ENCODE measurements at regions not wholly inside any gene's neighbourhood (a gene's known extent, or its start where the extent isn't known, plus 50 kb on each side); places are given as distances from the start of the nearest gene placed in this dataset.

GRCh38 chr12:13375583-13376345 is 179.2 kb downstream of the EMP1 start:
- CTCF ChIA-PET, result interaction anchor here (2.9 kb wide), 1 partner anchor 14 kb away, joined by 10 read pairs; no protein-coding TSS in a partner anchor
- DNase-seq (ENCODE audit: extremely low spot score), result no peak
- no peak for TF ChIP-seq LEF1 (IDR thresholded peaks at IDR 0.05; ENCODE audit: borderline replicate concordance)
- TF ChIP-seq PKNOX1 (IDR thresholded peaks at IDR 0.05), result no peak
- POLR2A ChIA-PET, result no interaction called here

GRCh38 chr12:13374793-13375192 is 178.3 kb downstream of the EMP1 start:
- DNase-seq (ENCODE audit: extremely low spot score), result no peak
- CTCF ChIA-PET, result interaction anchor here (2.9 kb wide), 1 partner anchor 13 kb away, joined by 10 read pairs; no protein-coding TSS in a partner anchor
- TF ChIP-seq FOXM1 (IDR thresholded peaks at IDR 0.05; ENCODE audit: borderline replicate concordance) (no peak), HDGF (IDR thresholded peaks at IDR 0.05; ENCODE audit: borderline replicate concordance) (no peak), SP1 (IDR thresholded peaks at IDR 0.05) (no peak), SUZ12 (IDR thresholded peaks at IDR 0.05) (no peak), BHLHE40 (IDR thresholded peaks at IDR 0.05; ENCODE audit: borderline replicate concordance) (no peak), ELF4 (IDR thresholded peaks at IDR 0.05) (no peak), ARNT (IDR thresholded peaks at IDR 0.05) (no peak), L3MBTL2 (conservative IDR thresholded peaks at IDR 0.05) (no peak), NFRKB (IDR thresholded peaks at IDR 0.05) (no peak)
- POLR2A ChIA-PET, result no interaction called here

- POLR2A ChIA-PET, result no interaction called here
- TF ChIP-seq FOXK2 (IDR thresholded peaks at IDR 0.05) (no peak), CTBP1 (IDR thresholded peaks at IDR 0.05; ENCODE audit: borderline replicate concordance) (no peak), ZNF384 (IDR thresholded peaks at IDR 0.05) (no peak), FOXA1 (IDR thresholded peaks at IDR 0.05) (no peak), HDGF (IDR thresholded peaks at IDR 0.05; ENCODE audit: borderline replicate concordance) (no peak), NFRKB (IDR thresholded peaks at IDR 0.05) (no peak), ARNT (IDR thresholded peaks at IDR 0.05) (no peak), SP1 (IDR thresholded peaks at IDR 0.05) (no peak), LEF1 (IDR thresholded peaks at IDR 0.05; ENCODE audit: borderline replicate concordance) (no peak), TARDBP (IDR thresholded peaks at IDR 0.05) (no peak)
- no peak for DNase-seq (ENCODE audit: extremely low spot score)
- CTCF ChIA-PET, result interaction anchor here (2.9 kb wide), 1 partner anchor 12 kb away, joined by 10 read pairs; no protein-coding TSS in a partner anchor
These were observed 177.3 kb downstream of the EMP1 start for GRCh38 chr12:13373803-13374202.

GRCh38 chr12:13373131-13373530 is 176.6 kb downstream of the EMP1 start:
- CTCF ChIA-PET, result no interaction called here
- TF ChIP-seq CTBP1 (IDR thresholded peaks at IDR 0.05; ENCODE audit: borderline replicate concordance) (no peak), FOXK2 (IDR thresholded peaks at IDR 0.05) (no peak), PKNOX1 (IDR thresholded peaks at IDR 0.05) (no peak)

GRCh38 chr12:13372386-13372785 is 175.9 kb downstream of the EMP1 start:
- no peak for DNase-seq (ENCODE audit: extremely low spot score)
- no peak for TF ChIP-seq FOXK2 (IDR thresholded peaks at IDR 0.05)
- TF ChIP-seq ELF4 (IDR thresholded peaks at IDR 0.05), result no peak
- no peak for TF ChIP-seq SUZ12 (IDR thresholded peaks at IDR 0.05)
- TF ChIP-seq LEF1 (IDR thresholded peaks at IDR 0.05; ENCODE audit: borderline replicate concordance), result no peak
- TF ChIP-seq ZNF384 (IDR thresholded peaks at IDR 0.05), result no peak
- no peak for TF ChIP-seq FOXA1 (IDR thresholded peaks at IDR 0.05)
- TF ChIP-seq CTBP1 (IDR thresholded peaks at IDR 0.05; ENCODE audit: borderline replicate concordance), result no peak
- no peak for TF ChIP-seq FOXM1 (IDR thresholded peaks at IDR 0.05; ENCODE audit: borderline replicate concordance)
- TF ChIP-seq NFRKB (IDR thresholded peaks at IDR 0.05), result no peak
- TF ChIP-seq HDGF (IDR thresholded peaks at IDR 0.05; ENCODE audit: borderline replicate concordance), result no peak
- TF ChIP-seq ARNT (IDR thresholded peaks at IDR 0.05), result no peak
- no peak for TF ChIP-seq PKNOX1 (IDR thresholded peaks at IDR 0.05)
- CTCF ChIA-PET, result interaction anchor here (0.6 to 2.3 kb wide), 2 partner anchors 10 to 163 kb away, joined by 4 to 19 read pairs; no protein-coding TSS in a partner anchor
- POLR2A ChIA-PET, result no interaction called here

More at GRCh38 chr12:13373131-13373530, 176.6 kb downstream of the EMP1 start:
- no peak for DNase-seq (ENCODE audit: extremely low spot score)
- POLR2A ChIA-PET, result no interaction called here

GRCh38 chr12:13371797-13372196 is 175.3 kb downstream of the EMP1 start:
- POLR2A ChIA-PET, result no interaction called here
- CTCF ChIA-PET, result interaction anchor here (0.6 to 2.3 kb wide), 2 partner anchors 10 to 163 kb away, joined by 4 to 19 read pairs; no protein-coding TSS in a partner anchor
- TF ChIP-seq ELF4 (IDR thresholded peaks at IDR 0.05) (no peak), ZNF384 (IDR thresholded peaks at IDR 0.05) (no peak), PKNOX1 (IDR thresholded peaks at IDR 0.05) (no peak), FOXM1 (IDR thresholded peaks at IDR 0.05; ENCODE audit: borderline replicate concordance) (no peak), LEF1 (IDR thresholded peaks at IDR 0.05; ENCODE audit: borderline replicate concordance) (no peak), SUZ12 (IDR thresholded peaks at IDR 0.05) (no peak), ARNT (IDR thresholded peaks at IDR 0.05) (no peak), HDGF (IDR thresholded peaks at IDR 0.05; ENCODE audit: borderline replicate concordance) (no peak), TARDBP (IDR thresholded peaks at IDR 0.05) (no peak), FOXA1 (IDR thresholded peaks at IDR 0.05) (no peak), BHLHE40 (IDR thresholded peaks at IDR 0.05; ENCODE audit: borderline replicate concordance) (no peak), CTBP1 (IDR thresholded peaks at IDR 0.05; ENCODE audit: borderline replicate concordance) (no peak), FOXK2 (IDR thresholded peaks at IDR 0.05) (no peak), SP1 (IDR thresholded peaks at IDR 0.05) (no peak), NFRKB (IDR thresholded peaks at IDR 0.05) (no peak), L3MBTL2 (conservative IDR thresholded peaks at IDR 0.05) (no peak)
- DNase-seq (ENCODE audit: extremely low spot score), result no peak

All from HEK293T (cell line).